Panc1 (cell line): ENCODE measurements at regions not wholly inside any gene's neighbourhood (a gene's known extent, or its start where the extent isn't known, plus 50 kb on each side); places are given as distances from the start of the nearest gene placed in this dataset.

ENCODE experiments used
- POLR2AphosphoS5 ChIP-seq: IDR thresholded peaks from 2 replicates; pipeline ENCODE4 v1.6.1; 2012; ENCODE audit warnings: mild to moderate bottlenecking, low read depth, low read length, moderate library complexity
- SIN3A ChIP-seq: IDR thresholded peaks from 2 replicates; pipeline ENCODE4 v1.6.1; 2012; ENCODE audit warnings: low read depth, mild to moderate bottlenecking, low read length, moderate library complexity, borderline replicate concordance; ENCODE audit not compliant: insufficient read depth
- TF ChIP-seq, protein P1 (sequence below): fragments of 450-650 bp; IDR thresholded peaks from 2 replicates; pipeline ENCODE4 v1.5.1; 2017; ENCODE audit warnings: mild to moderate bottlenecking
- TF ChIP-seq, protein P2 (sequence below), 2 experiments: IDR thresholded peaks; 2 replicates each; pipeline ENCODE4 v1.6.1; 2011 to 2012; ENCODE audit warnings: low read depth in 2 of 2, control low read depth in 1 of 2, low read length in 1 of 2, mild to moderate bottlenecking in 1 of 2, moderate library complexity in 1 of 2; ENCODE audit not compliant: insufficient read depth in 1 of 2

GRCh38 chr2:41763141-41763540 lies 284.7 kb upstream of the PKDCC start:
- TF ChIP-seq, protein P1, sequence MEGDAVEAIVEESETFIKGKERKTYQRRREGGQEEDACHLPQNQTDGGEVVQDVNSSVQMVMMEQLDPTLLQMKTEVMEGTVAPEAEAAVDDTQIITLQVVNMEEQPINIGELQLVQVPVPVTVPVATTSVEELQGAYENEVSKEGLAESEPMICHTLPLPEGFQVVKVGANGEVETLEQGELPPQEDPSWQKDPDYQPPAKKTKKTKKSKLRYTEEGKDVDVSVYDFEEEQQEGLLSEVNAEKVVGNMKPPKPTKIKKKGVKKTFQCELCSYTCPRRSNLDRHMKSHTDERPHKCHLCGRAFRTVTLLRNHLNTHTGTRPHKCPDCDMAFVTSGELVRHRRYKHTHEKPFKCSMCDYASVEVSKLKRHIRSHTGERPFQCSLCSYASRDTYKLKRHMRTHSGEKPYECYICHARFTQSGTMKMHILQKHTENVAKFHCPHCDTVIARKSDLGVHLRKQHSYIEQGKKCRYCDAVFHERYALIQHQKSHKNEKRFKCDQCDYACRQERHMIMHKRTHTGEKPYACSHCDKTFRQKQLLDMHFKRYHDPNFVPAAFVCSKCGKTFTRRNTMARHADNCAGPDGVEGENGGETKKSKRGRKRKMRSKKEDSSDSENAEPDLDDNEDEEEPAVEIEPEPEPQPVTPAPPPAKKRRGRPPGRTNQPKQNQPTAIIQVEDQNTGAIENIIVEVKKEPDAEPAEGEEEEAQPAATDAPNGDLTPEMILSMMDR: no peak
- TF ChIP-seq POLR2AphosphoS5 (no peak), SIN3A (no peak)
- TF ChIP-seq, protein P2, sequence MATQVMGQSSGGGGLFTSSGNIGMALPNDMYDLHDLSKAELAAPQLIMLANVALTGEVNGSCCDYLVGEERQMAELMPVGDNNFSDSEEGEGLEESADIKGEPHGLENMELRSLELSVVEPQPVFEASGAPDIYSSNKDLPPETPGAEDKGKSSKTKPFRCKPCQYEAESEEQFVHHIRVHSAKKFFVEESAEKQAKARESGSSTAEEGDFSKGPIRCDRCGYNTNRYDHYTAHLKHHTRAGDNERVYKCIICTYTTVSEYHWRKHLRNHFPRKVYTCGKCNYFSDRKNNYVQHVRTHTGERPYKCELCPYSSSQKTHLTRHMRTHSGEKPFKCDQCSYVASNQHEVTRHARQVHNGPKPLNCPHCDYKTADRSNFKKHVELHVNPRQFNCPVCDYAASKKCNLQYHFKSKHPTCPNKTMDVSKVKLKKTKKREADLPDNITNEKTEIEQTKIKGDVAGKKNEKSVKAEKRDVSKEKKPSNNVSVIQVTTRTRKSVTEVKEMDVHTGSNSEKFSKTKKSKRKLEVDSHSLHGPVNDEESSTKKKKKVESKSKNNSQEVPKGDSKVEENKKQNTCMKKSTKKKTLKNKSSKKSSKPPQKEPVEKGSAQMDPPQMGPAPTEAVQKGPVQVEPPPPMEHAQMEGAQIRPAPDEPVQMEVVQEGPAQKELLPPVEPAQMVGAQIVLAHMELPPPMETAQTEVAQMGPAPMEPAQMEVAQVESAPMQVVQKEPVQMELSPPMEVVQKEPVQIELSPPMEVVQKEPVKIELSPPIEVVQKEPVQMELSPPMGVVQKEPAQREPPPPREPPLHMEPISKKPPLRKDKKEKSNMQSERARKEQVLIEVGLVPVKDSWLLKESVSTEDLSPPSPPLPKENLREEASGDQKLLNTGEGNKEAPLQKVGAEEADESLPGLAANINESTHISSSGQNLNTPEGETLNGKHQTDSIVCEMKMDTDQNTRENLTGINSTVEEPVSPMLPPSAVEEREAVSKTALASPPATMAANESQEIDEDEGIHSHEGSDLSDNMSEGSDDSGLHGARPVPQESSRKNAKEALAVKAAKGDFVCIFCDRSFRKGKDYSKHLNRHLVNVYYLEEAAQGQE (IDR thresholded peaks at IDR 0.05; ENCODE audit: insufficient read depth in 1 of 2, low read depth in 2 of 2, low read length in 1 of 2): no peak
